Erythroblast (primary cell): ENCODE measurements at regions not wholly inside any gene's neighbourhood (a gene's known extent, or its start where the extent isn't known, plus 50 kb on each side); places are given as distances from the start of the nearest gene placed in this dataset.

Source experiments
- GATA1 ChIP-seq: IDR thresholded peaks from 2 replicates; pipeline ENCODE4 v1.6.1; 2011; ENCODE audit warnings: low read depth, mild to moderate bottlenecking, control low read depth, low read length, moderate library complexity
- POLR2A ChIP-seq: IDR thresholded peaks from 2 replicates; pipeline ENCODE4 v1.6.1; 2011; ENCODE audit warnings: mild to moderate bottlenecking, low read length

DNA sequence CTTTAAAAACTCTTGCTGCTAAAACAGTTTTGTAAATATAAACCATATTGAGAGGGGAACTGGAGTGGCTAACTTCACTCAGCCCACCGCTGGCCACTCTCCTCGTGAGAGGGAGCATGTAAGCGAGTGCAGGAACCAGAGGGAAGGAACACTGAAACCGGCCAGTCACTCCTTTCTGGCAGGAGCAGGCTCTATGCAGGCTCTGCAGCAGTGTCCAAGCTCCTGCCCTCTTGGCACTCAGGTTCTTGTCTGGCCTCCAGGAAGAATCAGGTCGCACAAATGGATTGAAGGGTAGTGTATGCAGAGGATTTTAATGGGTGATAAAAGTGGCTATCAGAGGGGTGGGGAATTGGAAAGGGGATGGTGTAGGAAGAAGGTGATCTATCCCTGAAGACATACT, 157.7 kb downstream of the TMX3 start:
- no peak for TF ChIP-seq POLR2A
- TF ChIP-seq GATA1 = no peak
